ENCODE measurements at regions not wholly inside any gene's neighbourhood (a gene's known extent, or its start where the extent isn't known, plus 50 kb on each side); places are given as distances from the start of the nearest gene placed in this dataset.
"Not testable (repeated sequence)": the region's sequence is repeated elsewhere in the genome, so short reads cannot be mapped to it uniquely, and the experiment has no call there.

- dilution Hi-C loops (cut with MboI; ENCODE audit: extremely low pct_ligation_motif_present, low sequenced_read_pairs) (no loop called here), intact Hi-C loops (cut with micrococcal nuclease) (no loop called here)
- Histone ChIP-seq H3K9ac (replicated peaks; ENCODE audit: extremely low read depth, insufficient read depth, low read length) (no peak overlapping the region), H3K4me2 (ENCODE audit: insufficient read depth, low read length) (no peak overlapping the region), H3K27ac (ENCODE audit: insufficient read depth, low read depth, low read length) (no peak overlapping the region), H3K36me3 (ENCODE audit: control insufficient read depth in 2 of 2, extremely low read depth in 1 of 2, insufficient read depth in 2 of 2, low read length in 2 of 2) (no peaks in the 10 kb centered on the region), H4K20me1 (replicated peaks; ENCODE audit: control insufficient read depth, extremely low read depth, insufficient read depth, low read length) (no peaks in the 10 kb centered on the region), H3K4me1 (ENCODE audit: control insufficient read depth, extremely low read depth, insufficient read depth, low read length) (no peaks in the 10 kb centered on the region), H2AFZ (ENCODE audit: low read depth, low read length) (no peak overlapping the region), H3K27me3 (ENCODE audit: control insufficient read depth in 2 of 2, insufficient read depth in 2 of 2, low read length in 2 of 2) (peaks cover 0 to 6% of the 10 kb centered on the region in 2 experiments), H3K79me2 (ENCODE audit: control insufficient read depth, insufficient read depth, low read length) (no peaks in the 10 kb centered on the region), H3K9me1 (replicated peaks; ENCODE audit: control insufficient read depth, extremely low read depth, insufficient read depth, low read length) (no peaks in the 10 kb centered on the region), H3K9me3 (replicated peaks; ENCODE audit: control insufficient read depth, insufficient read depth, low read length) (no peaks in the 10 kb centered on the region), H3K4me3 (replicated peaks in 1 of 3; ENCODE audit: insufficient read depth in 1 of 3, low read depth in 1 of 3, low read length in 3 of 3) (no peak overlapping the region)
- ChIA-PET POLR2A (no interaction called here), CTCF (no interaction called here)
- FAIRE-seq, result no peak
- BruUV-seq (replicated peaks), result no TSS peak
- TF ChIP-seq GATA2 (IDR thresholded peaks at IDR 0.05; ENCODE audit: insufficient read depth, insufficient read length, low read depth, low read length) (no peak), POLR2A (IDR thresholded peaks at IDR 0.05; ENCODE audit: low read depth, low read length) (no peak), MYC (IDR thresholded peaks at IDR 0.05; ENCODE audit: low read depth, low read length) (no peak), EZH2 (IDR thresholded peaks at IDR 0.05; ENCODE audit: borderline replicate concordance, low read depth, low read length, severe bottlenecking) (no peak), CTCF (IDR thresholded peaks at IDR 0.05; ENCODE audit: extremely low read depth in 1 of 2, insufficient read depth in 1 of 2, low read depth in 1 of 2, low read length in 2 of 2) (no peak), MAX (IDR thresholded peaks at IDR 0.05; ENCODE audit: insufficient read depth, insufficient read length) (no peak), POLR2AphosphoS5 (IDR thresholded peaks at IDR 0.05; ENCODE audit: insufficient read depth, low read depth, low read length) (no peak), FOS (IDR thresholded peaks at IDR 0.05; ENCODE audit: borderline replicate concordance, insufficient read depth, low read length) (no peak), JUN (IDR thresholded peaks at IDR 0.05; ENCODE audit: borderline replicate concordance, insufficient read depth, insufficient read length, low read depth) (no peak)
- no peak for DNase-seq (ENCODE audit: low read depth, low spot score)
Measured at GRCh38 chr1:31517301-31517700, 59.0 kb upstream of the TINAGL1 start.

- H3K9me3 ChIP-seq (replicated peaks; ENCODE audit: control insufficient read depth, insufficient read depth, low read length); H3K79me2 ChIP-seq (ENCODE audit: control insufficient read depth, insufficient read depth, low read length); H3K27me3 ChIP-seq (ENCODE audit: control insufficient read depth in 2 of 2, insufficient read depth in 2 of 2, low read length in 2 of 2); H3K27ac ChIP-seq (ENCODE audit: insufficient read depth, low read depth, low read length); POLR2A ChIA-PET; H3K4me2 ChIP-seq (ENCODE audit: insufficient read depth, low read length); H3K4me1 ChIP-seq (ENCODE audit: control insufficient read depth, extremely low read depth, insufficient read depth, low read length); intact Hi-C loops (cut with micrococcal nuclease); H3K9ac ChIP-seq (replicated peaks; ENCODE audit: extremely low read depth, insufficient read depth, low read length); dilution Hi-C loops (cut with MboI; ENCODE audit: extremely low pct_ligation_motif_present, low sequenced_read_pairs); H4K20me1 ChIP-seq (replicated peaks; ENCODE audit: control insufficient read depth, extremely low read depth, insufficient read depth, low read length); DNase-seq (ENCODE audit: low read depth, low spot score); FAIRE-seq; H3K4me3 ChIP-seq (replicated peaks in 1 of 3; ENCODE audit: insufficient read depth in 1 of 3, low read depth in 1 of 3, low read length in 3 of 3); H3K36me3 ChIP-seq (ENCODE audit: control insufficient read depth in 2 of 2, extremely low read depth in 1 of 2, insufficient read depth in 2 of 2, low read length in 2 of 2); H3K9me1 ChIP-seq (replicated peaks; ENCODE audit: control insufficient read depth, extremely low read depth, insufficient read depth, low read length); CTCF ChIA-PET; BruUV-seq (replicated peaks); H2AFZ ChIP-seq (ENCODE audit: low read depth, low read length): not testable (repeated sequence)
Measured at GRCh38 chr1:31517986-31518385, 58.3 kb upstream of the TINAGL1 start.
